Nephron progenitor cell (in vitro differentiated cells): ENCODE measurements at regions not wholly inside any gene's neighbourhood (a gene's known extent, or its start where the extent isn't known, plus 50 kb on each side); places are given as distances from the start of the nearest gene placed in this dataset.

ENCODE experiments used
- DNase-seq: peaks from one replicate; pipeline ENCODE4 v3.0.0; 2021
- H3K27ac Mint-ChIP-seq: 2 replicates; pipeline ENCODE4 v1.8.0; 2021; ENCODE audit warnings: mild to moderate bottlenecking, moderate library complexity, mixed read lengths
- H3K27me3 Mint-ChIP-seq: 2 replicates; pipeline ENCODE4 v1.8.0; 2021; ENCODE audit warnings: mild to moderate bottlenecking, low read depth, mixed read lengths; ENCODE audit not compliant: poor library complexity
- H3K36me3 Mint-ChIP-seq: 2 replicates; pipeline ENCODE4 v1.8.0; 2021; ENCODE audit warnings: low read depth, mixed read lengths
- H3K4me1 Mint-ChIP-seq: 2 replicates; pipeline ENCODE4 v1.8.0; 2021; ENCODE audit warnings: mixed read lengths
- H3K4me3 Mint-ChIP-seq: 2 replicates; pipeline ENCODE4 v1.8.0; 2021; ENCODE audit warnings: mild to moderate bottlenecking, moderate library complexity, mixed read lengths
- H3K9me3 Mint-ChIP-seq: 2 replicates; pipeline ENCODE4 v1.8.0; 2021; ENCODE audit warnings: mild to moderate bottlenecking, moderate library complexity, mixed read lengths
- CTCF ChIP-seq: fragments of 200-600 bp; sonication (generic); IDR thresholded peaks from 2 replicates; pipeline ENCODE4 v1.5.0; 2021; ENCODE audit warnings: antibody characterized with exemption

GRCh38 chr14:65180725-65181025, 78.4 kb upstream of the MAX start:
- H3K4me3 Mint-ChIP-seq: no peak overlapping the region
- H3K9me3 Mint-ChIP-seq: peaks cover 19% of the 10 kb centered on the region
- H3K4me1 Mint-ChIP-seq: peaks cover 13% of the 10 kb centered on the region
- no peak for DNase-seq
- no peak for TF ChIP-seq CTCF
- peaks cover 14% of the 10 kb centered on the region for H3K27me3 Mint-ChIP-seq
- peaks cover 11% of the 10 kb centered on the region for H3K36me3 Mint-ChIP-seq
- no peak overlapping the region for H3K27ac Mint-ChIP-seq

GRCh38 chr14:65184032-65184764, 81.9 kb upstream of the MAX start:
- no peak for TF ChIP-seq CTCF
- H3K36me3 Mint-ChIP-seq: peaks cover 11% of the 10 kb centered on the region
- H3K4me3 Mint-ChIP-seq: no peak overlapping the region
- H3K27ac Mint-ChIP-seq: no peak overlapping the region
- H3K27me3 Mint-ChIP-seq: peaks cover 22% of the 10 kb centered on the region
- no peak for DNase-seq
- H3K9me3 Mint-ChIP-seq: peaks cover 19% of the 10 kb centered on the region
- H3K4me1 Mint-ChIP-seq: peaks cover 26% of the 10 kb centered on the region

- peak overlapping the region; percentile 10 for H3K27ac Mint-ChIP-seq
- DNase-seq: no peak
- TF ChIP-seq CTCF: no peak
- H3K27me3 Mint-ChIP-seq: peaks cover 22% of the 10 kb centered on the region
- H3K4me3 Mint-ChIP-seq: no peak overlapping the region
- peaks cover 11% of the 10 kb centered on the region for H3K36me3 Mint-ChIP-seq
- H3K4me1 Mint-ChIP-seq: peaks cover 26% of the 10 kb centered on the region
- peaks cover 19% of the 10 kb centered on the region for H3K9me3 Mint-ChIP-seq
Measured at GRCh38 chr14:65185829-65186228, 83.5 kb upstream of the MAX start.

- peaks cover 10% of the 10 kb centered on the region for H3K36me3 Mint-ChIP-seq
Measured at GRCh38 chr14:65186951-65187350, 84.6 kb upstream of the MAX start.

GRCh38 chr14:65187421-65188049, 85.2 kb upstream of the MAX start:
- no peak for TF ChIP-seq CTCF
- Mint-ChIP-seq H3K27ac (no peak overlapping the region), H3K9me3 (peaks cover 5% of the 10 kb centered on the region), H3K4me1 (peaks cover 26% of the 10 kb centered on the region), H3K27me3 (peaks cover 24% of the 10 kb centered on the region), H3K36me3 (peaks cover 4% of the 10 kb centered on the region), H3K4me3 (no peak overlapping the region)
- DNase-seq: no peak

More at GRCh38 chr14:65186951-65187350, 84.6 kb upstream of the MAX start:
- no peak for TF ChIP-seq CTCF
- Mint-ChIP-seq H3K4me3 (no peak overlapping the region), H3K27ac (no peak overlapping the region), H3K27me3 (peaks cover 21% of the 10 kb centered on the region), H3K4me1 (peaks cover 26% of the 10 kb centered on the region), H3K9me3 (peaks cover 11% of the 10 kb centered on the region)
- DNase-seq: no peak

GRCh38 chr14:65190312-65190711, 88.0 kb upstream of the MAX start:
- Mint-ChIP-seq H3K9me3 (no peaks in the 10 kb centered on the region), H3K27ac (peak overlapping the region; percentile 93), H3K27me3 (peaks cover 24% of the 10 kb centered on the region), H3K36me3 (no peaks in the 10 kb centered on the region), H3K4me3 (no peak overlapping the region), H3K4me1 (peaks cover 12% of the 10 kb centered on the region)
- DNase-seq: no peak
- TF ChIP-seq CTCF: no peak
